HCT116 (cell line): ENCODE measurements at regions not wholly inside any gene's neighbourhood (a gene's known extent, or its start where the extent isn't known, plus 50 kb on each side); places are given as distances from the start of the nearest gene placed in this dataset.

Experiments
- ATAC-seq: fragments of 200-7000 bp; cut with Tn5 transposase; 2 replicates; pipeline ENCODE4 v1.9.1; 2020; ENCODE audit warnings: mild to moderate bottlenecking, moderate library complexity
- BruUV-seq: library from RNA; stranded (reverse); fragments of 400-500 nt; replicated peaks from 2 replicates; lab custom pipeline; 2021; lab: Mats Ljungman, UMichigan
- CTCF ChIA-PET: fragments of 300-600 bp; sonication (Branson Sonifier 250); formaldehyde crosslinking; loops from one replicate; lab custom pipeline; 2021; ENCODE audit warnings: antibody characterized with exemption; lab: Charles Lee
- POLR2A ChIA-PET: fragments of 300-600, 350-600 bp; sonication (Branson Sonifier 250); formaldehyde crosslinking; loops from one replicate; lab custom pipeline; 2021; ENCODE audit warnings: antibody characterized with exemption; lab: Charles Lee
- RAD21 ChIA-PET, 2 experiments: fragments of 300-600 bp; sonication (Branson Sonifier 250); formaldehyde crosslinking; loops; one replicate each; lab custom pipeline; 2023; ENCODE audit warnings: low total read pairs in 2 of 2; ENCODE audit not compliant: uncharacterized antibody in 2 of 2, unreplicated experiment in 2 of 2, low non-redundant PET in 1 of 2; lab: Charles Lee
- DNase-seq: peaks from one replicate; pipeline ENCODE4 v3.0.0-alpha.2; 2010; ENCODE audit warnings: low read depth, low spot score
- H2AFZ ChIP-seq: fragments of 200-600 bp; shearing (Covaris generic), sonication (generic); 2 replicates; pipeline ENCODE4 v1.6.1; 2017; ENCODE audit warnings: low read depth, mixed run types, mixed read lengths, antibody characterized with exemption, low read length; ENCODE audit not compliant: poor library complexity, severe bottlenecking
- H3K27ac ChIP-seq: 2 replicates; pipeline ENCODE4 v1.5.1; 2012; ENCODE audit warnings: low read depth, low read length
- H3K27me3 ChIP-seq: fragments of 200-600 bp; sonication (generic); 2 replicates; pipeline ENCODE4 v1.6.1; 2016; ENCODE audit warnings: mixed run types, low read length, mixed read lengths; ENCODE audit not compliant: insufficient read depth
- H3K36me3 ChIP-seq, 2 experiments: fragments of 200-500 bp in 1 of 2; fragments of 200-600 bp in 1 of 2; sonication (Bioruptor generic) in 1 of 2; sonication (generic) in 1 of 2; 2 replicates each; pipeline versions ENCODE4 v1.5.1 to v1.6.1; 2014 to 2016; ENCODE audit warnings: low read length in 2 of 2, inconsistent platforms in 1 of 2, mixed read lengths in 1 of 2, mixed run types in 1 of 2; ENCODE audit not compliant: insufficient read depth in 2 of 2, control insufficient read depth in 1 of 2
- H3K4me1 ChIP-seq, 2 experiments: fragments of 200-600 bp in 1 of 2; sonication (generic) in 1 of 2; 2 replicates each; pipeline versions ENCODE4 v1.5.1 to v1.6.1; 2012 to 2017; ENCODE audit warnings: low read length in 2 of 2, inconsistent platforms in 1 of 2, mild to moderate bottlenecking in 1 of 2, mixed read lengths in 1 of 2, mixed run types in 1 of 2, moderate library complexity in 1 of 2; ENCODE audit not compliant: insufficient read depth in 2 of 2, control insufficient read depth in 1 of 2
- H3K4me2 ChIP-seq: fragments of 200-600 bp; sonication (generic); 2 replicates; pipeline ENCODE4 v1.6.1; 2017; ENCODE audit warnings: mixed run types, low read length, mixed read lengths
- H3K4me3 ChIP-seq, 2 experiments: fragments of 200-600 bp in 1 of 2; sonication (generic) in 1 of 2; replicated peaks in 1 of 2; 2 replicates each; pipeline ENCODE4 v1.5.1; 2011 to 2016; ENCODE audit warnings: low read length in 2 of 2, control low read depth in 1 of 2, low read depth in 1 of 2, mild to moderate bottlenecking in 1 of 2, mixed read lengths in 1 of 2, mixed run types in 1 of 2
- H3K79me2 ChIP-seq: fragments of 200-600 bp; sonication (generic); 2 replicates; pipeline ENCODE4 v1.6.1; 2017; ENCODE audit warnings: mild to moderate bottlenecking, mixed run types, low read length, moderate library complexity, mixed read lengths; ENCODE audit not compliant: insufficient read depth
- H3K9ac ChIP-seq: fragments of 200-600 bp; sonication (generic); 2 replicates; pipeline ENCODE4 v1.6.1; 2016; ENCODE audit warnings: low read length, mixed read lengths
- H3K9me2 ChIP-seq: fragments of 200-600 bp; sonication (generic), shearing (Covaris generic); 2 replicates; pipeline ENCODE4 v1.6.1; 2017; ENCODE audit warnings: mixed run types, mild to moderate bottlenecking, moderate library complexity; ENCODE audit not compliant: insufficient read depth
- H3K9me3 ChIP-seq, 2 experiments: fragments of 200-500 bp in 1 of 2; fragments of 200-600 bp in 1 of 2; sonication (Bioruptor generic) in 1 of 2; sonication (generic) in 1 of 2; 2 replicates each; pipeline ENCODE4 v1.6.1; 2014 to 2017; ENCODE audit warnings: low read length in 2 of 2, mixed read lengths in 2 of 2, inconsistent platforms in 1 of 2, low read depth in 1 of 2, mild to moderate bottlenecking in 1 of 2, mixed run types in 1 of 2, moderate library complexity in 1 of 2; ENCODE audit not compliant: control insufficient read depth in 1 of 2, insufficient read depth in 1 of 2
- H4K20me1 ChIP-seq: fragments of 200-600 bp; sonication (generic), shearing (Covaris generic); 2 replicates; pipeline ENCODE4 v1.6.1; 2017; ENCODE audit warnings: mixed run types, mild to moderate bottlenecking, moderate library complexity; ENCODE audit not compliant: insufficient read depth
- CBX3 ChIP-seq: IDR thresholded peaks from 2 replicates; pipeline ENCODE4 v1.6.1; 2012; ENCODE audit warnings: low read depth
- CEBPB ChIP-seq: IDR thresholded peaks from 2 replicates; pipeline ENCODE4 v1.6.1; 2012; ENCODE audit warnings: low read depth
- EGR1 ChIP-seq: IDR thresholded peaks from 2 replicates; pipeline ENCODE4 v1.6.1; 2012; ENCODE audit warnings: low read depth
- EZH2 ChIP-seq: fragments of 200-600 bp; sonication (generic); IDR thresholded peaks from 2 replicates; pipeline ENCODE4 v1.6.1; 2017; ENCODE audit warnings: antibody characterized with exemption, mixed run types
- POLR2AphosphoS5 ChIP-seq: IDR thresholded peaks from 2 replicates; pipeline ENCODE4 v1.6.1; 2011; ENCODE audit warnings: mild to moderate bottlenecking, low read depth, low read length, moderate library complexity
- SIN3A ChIP-seq: IDR thresholded peaks from 2 replicates; pipeline ENCODE4 v1.6.1; 2012; ENCODE audit warnings: low read depth
- SP1 ChIP-seq: IDR thresholded peaks from 2 replicates; pipeline ENCODE4 v1.6.1; 2012; ENCODE audit warnings: low read depth
- SRF ChIP-seq: IDR thresholded peaks from 2 replicates; pipeline ENCODE4 v1.6.1; 2012; ENCODE audit warnings: low read depth
- TCF7L2 ChIP-seq: IDR thresholded peaks from 2 replicates; pipeline ENCODE4 v1.7.0; 2011; ENCODE audit warnings: borderline replicate concordance, inconsistent platforms; ENCODE audit not compliant: insufficient read depth, insufficient read length; ENCODE audit errors: extremely low read depth
- ZBTB33 ChIP-seq: IDR thresholded peaks from 2 replicates; pipeline ENCODE4 v1.6.1; 2011; ENCODE audit warnings: mild to moderate bottlenecking, low read length, moderate library complexity; ENCODE audit not compliant: insufficient replicate concordance; ENCODE audit errors: extremely low read depth
- ZFX ChIP-seq: fragments of 450-650 bp; IDR thresholded peaks from 2 replicates; pipeline ENCODE4 v1.6.1; 2017
- intact Hi-C: fragments of 100-400 bp; cut with micrococcal nuclease; formaldehyde crosslinking; loops from 2 replicates; pipeline ENCODE4 v1.10.0; 2022

GRCh38 chr3:194279101-194279500 is 72.0 kb downstream of the CPN2 start:
- no peaks in the 10 kb centered on the region for H3K9me3 ChIP-seq
- no peak overlapping the region for H3K4me2 ChIP-seq
- H3K4me1 ChIP-seq, result peaks cover 28 to 37% of the 10 kb centered on the region in 2 experiments
- ATAC-seq (no peak), DNase-seq (no peak)
- intact Hi-C loops, result no loop called here
- no peak overlapping the region for H3K27ac ChIP-seq
- no peaks in the 10 kb centered on the region for H4K20me1 ChIP-seq
- TF ChIP-seq ZFX, result no peak
- TF ChIP-seq SRF, result no peak
- no peak for TF ChIP-seq SP1
- TF ChIP-seq CEBPB, result no peak
- TF ChIP-seq EZH2, result no peak
- TF ChIP-seq SIN3A, result no peak
- TF ChIP-seq TCF7L2, result no peak
- no peak for TF ChIP-seq CBX3
- no peak for TF ChIP-seq ZBTB33
- no peak for TF ChIP-seq POLR2AphosphoS5
- no peak for TF ChIP-seq EGR1
- ChIA-PET POLR2A (interaction anchor here (1.0 kb wide), 1 partner anchor 143 kb away, joined by 3 read pairs; the partner anchor contains the start of gene HES1), CTCF (interaction anchor here (1.1 kb wide), 1 partner anchor 36 kb away, joined by 3 read pairs; no protein-coding TSS in a partner anchor), RAD21 (no interaction called here)
- H2AFZ ChIP-seq, result no peak overlapping the region
- no TSS peak for BruUV-seq
- no peaks in the 10 kb centered on the region for H3K9me2 ChIP-seq
- H3K79me2 ChIP-seq, result no peaks in the 10 kb centered on the region
- no peak overlapping the region for H3K4me3 ChIP-seq
- H3K36me3 ChIP-seq, result no peaks in the 10 kb centered on the region
- H3K27me3 ChIP-seq, result no peaks in the 10 kb centered on the region
- H3K9ac ChIP-seq, result no peak overlapping the region
